Choroid plexus epithelial cell (primary cell): ENCODE measurements at regions not wholly inside any gene's neighbourhood (a gene's known extent, or its start where the extent isn't known, plus 50 kb on each side); places are given as distances from the start of the nearest gene placed in this dataset.

Experiments used
- DNase-seq: peaks from one replicate; pipeline ENCODE4 v3.0.0-alpha.2; 2010; ENCODE audit warnings: low read depth
- H3K4me3 ChIP-seq: 2 replicates; pipeline ENCODE4 v1.5.1; 2011; ENCODE audit warnings: low read depth, mild to moderate bottlenecking, control low read depth, low read length, moderate library complexity
- CTCF ChIP-seq: conservative IDR thresholded peaks from 2 replicates; pipeline ENCODE4 v1.5.1; 2011; ENCODE audit warnings: low read depth, mild to moderate bottlenecking, control low read depth, inconsistent platforms, low read length, moderate library complexity

- TF ChIP-seq CTCF = no peak
- no peak for DNase-seq
- H3K4me3 ChIP-seq = no peak overlapping the region
Observed at GRCh38 chr16:85971902-85972638, 73.1 kb downstream of the IRF8 start.

- no peak for TF ChIP-seq CTCF
- DNase-seq = no peak
- no peak overlapping the region for H3K4me3 ChIP-seq
Observed at GRCh38 chr16:85974428-85975375, 75.7 kb downstream of the IRF8 start.

GRCh38 chr16:85975451-85975981, 76.6 kb downstream of the IRF8 start:
- no peak for TF ChIP-seq CTCF
- DNase-seq = no peak
- no peak overlapping the region for H3K4me3 ChIP-seq

- DNase-seq = no peak
- no peak overlapping the region for H3K4me3 ChIP-seq
- no peak for TF ChIP-seq CTCF
Observed at GRCh38 chr16:85978291-85978775, 79.4 kb downstream of the IRF8 start.

- TF ChIP-seq CTCF = no peak
- H3K4me3 ChIP-seq = no peak overlapping the region
- no peak for DNase-seq
Observed at GRCh38 chr16:85978976-85979375, 80.0 kb downstream of the IRF8 start.

- no peak for DNase-seq
- TF ChIP-seq CTCF = no peak
- no peak overlapping the region for H3K4me3 ChIP-seq
Observed at GRCh38 chr16:85979605-85980004, 80.6 kb downstream of the IRF8 start.
